ENCODE measurements at regions not wholly inside any gene's neighbourhood (a gene's known extent, or its start where the extent isn't known, plus 50 kb on each side); places are given as distances from the start of the nearest gene placed in this dataset.

DNA sequence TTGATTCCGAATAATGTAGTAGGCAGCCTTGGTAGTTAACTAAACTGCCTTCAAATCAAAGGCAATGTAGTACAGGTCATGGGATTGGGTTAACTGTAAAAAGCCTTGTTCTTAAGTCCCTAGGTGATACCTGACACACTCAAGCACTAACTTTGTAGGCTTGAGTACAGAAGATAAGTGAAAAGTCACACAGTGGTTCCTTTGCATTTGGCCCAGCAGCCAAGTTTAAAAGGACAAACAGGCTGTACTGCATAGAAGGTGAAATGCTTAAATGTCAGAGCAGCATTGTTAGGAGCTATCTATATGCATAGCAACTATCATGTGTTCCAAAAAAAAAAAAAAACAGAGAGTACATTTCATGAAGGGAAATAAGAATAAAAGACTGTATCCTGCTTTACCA, 178.4 kb downstream of the ATOH1 start:
- H3K4me3 ChIP-seq (ENCODE audit: low read length): no peak overlapping the region
- no peak for TF ChIP-seq CTCF (conservative IDR thresholded peaks at IDR 0.05; ENCODE audit: low read depth, low read length)
- no peak for DNase-seq (ENCODE audit: low read depth)

- no peak for TF ChIP-seq CTCF (conservative IDR thresholded peaks at IDR 0.05; ENCODE audit: low read depth, low read length)
- DNase-seq (ENCODE audit: low read depth): no peak
- H3K4me3 ChIP-seq (ENCODE audit: low read length): no peak overlapping the region
These were observed 182.6 kb downstream of the ATOH1 start for GRCh38 chr4:94011190-94011589.

DNA sequence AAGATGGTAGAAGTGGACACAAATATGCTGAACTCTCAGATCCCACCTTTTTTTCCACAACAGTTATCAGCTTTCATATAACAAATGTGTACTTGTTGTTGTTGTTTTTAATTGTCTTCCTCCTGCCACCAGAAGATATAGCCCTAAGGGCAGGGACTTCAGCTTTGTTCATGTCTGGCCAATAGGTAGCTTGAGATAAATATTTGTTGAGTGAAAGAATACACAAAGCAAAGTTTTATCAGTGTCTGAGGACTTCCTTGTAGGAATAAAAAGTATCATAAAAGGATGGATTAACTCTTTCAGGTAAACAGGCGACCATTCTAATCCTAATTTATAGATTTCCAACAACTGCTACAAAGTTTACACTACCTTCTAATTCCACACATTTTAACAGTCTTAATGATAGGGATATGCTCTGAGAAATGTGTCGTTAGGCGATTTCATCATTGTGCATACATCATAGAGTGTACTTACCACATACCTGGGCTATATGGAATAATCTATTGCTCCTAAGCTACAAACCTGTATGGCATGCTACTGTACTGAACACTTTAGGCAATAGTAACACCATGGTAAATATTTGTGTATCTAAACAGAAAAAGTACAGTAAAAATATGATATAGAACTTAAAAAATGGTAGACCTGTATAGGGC, 186.1 kb downstream of the ATOH1 start:
- H3K4me3 ChIP-seq (ENCODE audit: low read length): no peak overlapping the region
- TF ChIP-seq CTCF (conservative IDR thresholded peaks at IDR 0.05; ENCODE audit: low read depth, low read length): no peak
- DNase-seq (ENCODE audit: low read depth): no peak

DNA sequence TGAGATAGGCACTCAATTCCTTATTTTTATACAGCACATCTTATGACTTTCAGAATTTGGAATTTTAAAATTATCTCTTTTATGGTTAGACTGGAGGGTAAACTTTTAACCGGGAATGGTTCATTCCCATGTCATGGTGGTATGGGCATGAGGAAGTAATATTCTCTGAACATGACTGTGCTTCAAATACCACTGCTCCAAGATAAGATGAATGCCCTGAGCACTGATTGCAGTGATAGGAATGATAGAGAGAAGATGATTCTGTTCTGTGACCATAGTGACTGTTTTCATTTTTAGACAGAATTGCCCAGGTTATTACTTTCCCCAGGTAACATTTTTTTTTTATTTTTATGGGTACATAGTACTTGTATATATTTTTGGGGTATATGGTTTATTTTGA, 187.4 kb downstream of the ATOH1 start:
- no peak for TF ChIP-seq CTCF (conservative IDR thresholded peaks at IDR 0.05; ENCODE audit: low read depth, low read length)
- H3K4me3 ChIP-seq (ENCODE audit: low read length): no peak overlapping the region
- DNase-seq (ENCODE audit: low read depth): no peak

- TF ChIP-seq CTCF (conservative IDR thresholded peaks at IDR 0.05; ENCODE audit: low read depth, low read length): no peak
These were observed 174.9 kb upstream of the SMARCAD1 start for GRCh38 chr4:94032754-94033153.

DNA sequence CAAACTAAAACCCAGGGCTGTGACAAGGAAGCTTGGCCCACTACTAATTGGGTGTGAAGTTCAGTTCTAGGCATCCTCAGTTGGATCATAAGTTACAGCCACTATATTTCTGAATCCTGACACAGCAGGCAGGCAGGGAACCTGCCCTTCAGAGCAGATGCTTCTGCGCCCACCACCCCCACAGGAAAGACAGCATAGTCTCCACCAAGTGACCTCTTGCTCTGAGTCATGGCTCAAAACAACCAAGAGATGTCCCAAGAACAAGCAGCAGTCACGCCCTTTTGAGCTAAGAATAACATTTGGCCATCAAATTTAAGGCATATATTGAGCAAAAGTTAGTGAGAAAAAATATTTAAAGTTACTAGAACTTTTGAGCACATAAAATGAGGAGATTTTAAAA, 170.7 kb upstream of the SMARCAD1 start:
- no peak for TF ChIP-seq CTCF (conservative IDR thresholded peaks at IDR 0.05; ENCODE audit: low read depth, low read length)
- DNase-seq (ENCODE audit: low read depth): no peak

More at GRCh38 chr4:94032754-94033153, 174.9 kb upstream of the SMARCAD1 start:
- H3K4me3 ChIP-seq (ENCODE audit: low read length): no peak overlapping the region
- DNase-seq (ENCODE audit: low read depth): no peak

DNA sequence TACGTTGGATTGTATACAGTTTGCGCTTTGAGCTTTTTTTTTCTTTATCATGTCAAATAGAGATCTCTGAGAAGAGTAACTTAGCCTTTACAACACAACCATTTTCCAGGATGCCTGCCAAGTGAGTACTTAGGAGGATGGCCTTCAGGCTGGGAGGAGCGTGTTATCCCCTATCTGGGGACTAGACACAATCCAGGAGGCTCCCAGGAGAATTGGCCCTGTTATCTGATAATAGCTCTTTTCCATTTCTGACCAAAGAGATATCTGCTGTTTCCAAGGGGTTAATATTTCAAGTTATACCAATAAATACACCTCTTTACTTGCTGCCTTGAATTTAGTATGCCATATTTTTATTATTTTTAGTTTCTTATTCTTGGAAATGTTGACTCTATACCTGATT, 169.5 kb upstream of the SMARCAD1 start:
- no peak for TF ChIP-seq CTCF (conservative IDR thresholded peaks at IDR 0.05; ENCODE audit: low read depth, low read length)
- no peak overlapping the region for H3K4me3 ChIP-seq (ENCODE audit: low read length)
- DNase-seq (ENCODE audit: low read depth): no peak

More for the DNA sequence above, 170.7 kb upstream of the SMARCAD1 start:
- H3K4me3 ChIP-seq (ENCODE audit: low read length): no peak overlapping the region
